Subcutaneous abdominal adipose tissue (tissue), 5 donors: ENCODE measurements at regions not wholly inside any gene's neighbourhood (a gene's known extent, or its start where the extent isn't known, plus 50 kb on each side); places are given as distances from the start of the nearest gene placed in this dataset.

Source experiments
- H3K27ac ChIP-seq: one replicate; pipeline ENCODE4 v1.7.0; 2013; ENCODE audit warnings: low read depth, mild to moderate bottlenecking, inconsistent platforms, low read length, moderate library complexity
- H3K27me3 ChIP-seq, 5 donors: one replicate each; pipeline ENCODE4 v1.7.0; 2013; ENCODE audit warnings: low read length in 5 of 5, inconsistent platforms in 1 of 5; ENCODE audit not compliant: control insufficient read depth in 5 of 5, insufficient read depth in 4 of 5
- H3K36me3 ChIP-seq, 5 donors: one replicate each; pipeline ENCODE4 v1.7.0; 2013; ENCODE audit warnings: low read length in 5 of 5; ENCODE audit not compliant: control insufficient read depth in 5 of 5, insufficient read depth in 5 of 5
- H3K4me1 ChIP-seq, 5 donors: one replicate each; pipeline ENCODE4 v1.7.0; 2013; ENCODE audit warnings: low read length in 5 of 5, mild to moderate bottlenecking in 3 of 5, moderate library complexity in 1 of 5; ENCODE audit not compliant: control insufficient read depth in 5 of 5, insufficient read depth in 5 of 5
- H3K4me3 ChIP-seq, 5 donors: one replicate each; pipeline ENCODE4 v1.7.0; 2013; ENCODE audit warnings: low read length in 5 of 5, low read depth in 1 of 5
- H3K9ac ChIP-seq, 5 donors: one replicate each; pipeline ENCODE4 v1.7.0; 2013; ENCODE audit warnings: low read length in 5 of 5, mild to moderate bottlenecking in 4 of 5, moderate library complexity in 3 of 5
- H3K9me3 ChIP-seq, 5 donors: one replicate each; pipeline ENCODE4 v1.7.0; 2013; ENCODE audit warnings: low read length in 5 of 5; ENCODE audit not compliant: control insufficient read depth in 5 of 5
- donor health status: healthy.
- donor health status: healthy.
- donor health status: healthy.
- donor health status: healthy.
- donor health status: healthy.

DNA sequence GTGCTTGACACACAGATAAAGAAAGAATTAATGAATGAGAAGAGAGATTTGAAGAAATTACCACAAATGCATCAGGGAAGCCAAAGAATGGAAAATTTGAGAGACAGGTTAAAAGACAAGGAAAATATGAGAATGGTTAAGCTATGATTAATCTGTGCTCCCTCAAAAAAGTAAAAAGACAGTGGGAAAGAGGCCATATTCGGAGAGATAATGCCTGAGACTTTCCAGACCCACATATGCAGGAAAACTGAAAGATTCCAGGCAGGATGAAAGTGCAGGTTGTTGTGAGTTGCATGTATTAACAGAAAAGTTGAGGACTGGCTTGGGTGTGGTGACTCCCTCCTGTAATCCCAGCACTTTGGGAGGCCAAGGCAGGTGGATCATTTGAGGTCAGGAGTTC, 302.3 kb downstream of the UACA start:
- H3K4me3 ChIP-seq: no peak overlapping the region
- peaks cover 4 to 31% (median 19%) of the 10 kb centered on the region in 5 donors for H3K4me1 ChIP-seq
- no peak overlapping the region for H3K27ac ChIP-seq
- H3K36me3 ChIP-seq: no peaks in the 10 kb centered on the region
- no peaks in the 10 kb centered on the region for H3K27me3 ChIP-seq
- no peaks in the 10 kb centered on the region for H3K9me3 ChIP-seq
- no peak overlapping the region for H3K9ac ChIP-seq

DNA sequence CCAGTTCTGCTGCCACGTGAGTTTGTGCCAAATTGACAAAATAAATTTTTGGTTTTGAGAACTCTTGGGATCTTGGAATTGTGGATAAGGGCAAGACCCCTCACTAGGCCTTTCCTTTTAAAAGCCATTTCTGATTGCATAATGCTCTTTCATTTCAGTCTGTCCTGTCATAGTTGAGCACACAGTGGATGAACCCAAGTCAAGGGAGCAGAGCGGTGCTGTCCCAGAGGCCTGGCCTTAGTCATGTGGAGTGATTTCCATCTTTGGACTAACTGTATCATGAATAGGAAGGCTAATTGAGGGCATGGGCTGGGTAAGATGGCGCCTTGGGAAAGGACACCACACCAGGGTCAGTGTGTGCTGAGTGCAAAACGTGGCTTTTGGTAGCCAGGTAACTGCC, 304.0 kb downstream of the UACA start:
- no peaks in the 10 kb centered on the region for H3K36me3 ChIP-seq
- no peak overlapping the region for H3K9ac ChIP-seq
- no peak overlapping the region for H3K27ac ChIP-seq
- H3K4me1 ChIP-seq: peaks cover 4 to 31% (median 19%) of the 10 kb centered on the region in 5 donors
- no peaks in the 10 kb centered on the region for H3K27me3 ChIP-seq
- H3K9me3 ChIP-seq: no peaks in the 10 kb centered on the region
- no peak overlapping the region for H3K4me3 ChIP-seq

- Histone ChIP-seq H3K9ac (no peak overlapping the region), H3K9me3 (no peaks in the 10 kb centered on the region), H3K4me3 (no peak overlapping the region), H3K4me1 (peaks cover 0 to 5% (median 0%) of the 10 kb centered on the region in 5 donors), H3K27me3 (no peaks in the 10 kb centered on the region), H3K36me3 (no peaks in the 10 kb centered on the region), H3K27ac (no peak overlapping the region)
Measured at GRCh38 chr15:70453766-70454165, 309.6 kb downstream of the UACA start.

DNA sequence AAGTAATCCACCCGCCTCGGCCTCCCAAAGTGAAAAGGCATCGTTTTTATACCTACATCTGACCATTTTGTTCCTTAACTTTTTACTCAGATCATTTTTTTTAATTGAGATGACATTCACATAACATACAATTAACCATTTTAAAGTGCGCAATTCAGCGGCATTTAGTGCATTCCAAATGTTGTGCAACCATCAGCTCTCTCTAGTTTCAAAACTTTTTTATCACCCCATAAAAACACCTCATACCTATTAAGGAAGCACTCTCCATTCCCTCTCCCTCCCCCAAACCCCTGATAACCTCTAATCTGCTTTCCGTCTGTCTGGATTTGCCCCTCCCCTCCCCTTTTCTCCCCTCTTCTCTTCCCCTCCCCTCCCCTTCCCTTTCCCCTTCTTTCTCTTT, 310.1 kb downstream of the UACA start:
- H3K27me3 ChIP-seq: no peaks in the 10 kb centered on the region
- no peaks in the 10 kb centered on the region for H3K9me3 ChIP-seq
- no peak overlapping the region for H3K27ac ChIP-seq
- H3K36me3 ChIP-seq: no peaks in the 10 kb centered on the region
- H3K4me3 ChIP-seq: no peak overlapping the region
- peaks cover 0 to 6% (median 1%) of the 10 kb centered on the region in 5 donors for H3K4me1 ChIP-seq
- no peak overlapping the region for H3K9ac ChIP-seq

GRCh38 chr15:70451821-70452653, 311.3 kb downstream of the UACA start:
- H3K4me1 ChIP-seq: peaks cover 0 to 18% (median 13%) of the 10 kb centered on the region in 5 donors
- H3K4me3 ChIP-seq: no peak overlapping the region
- H3K27me3 ChIP-seq: no peaks in the 10 kb centered on the region
- H3K36me3 ChIP-seq: no peaks in the 10 kb centered on the region
- no peak overlapping the region for H3K9ac ChIP-seq
- no peaks in the 10 kb centered on the region for H3K9me3 ChIP-seq
- no peak overlapping the region for H3K27ac ChIP-seq

DNA sequence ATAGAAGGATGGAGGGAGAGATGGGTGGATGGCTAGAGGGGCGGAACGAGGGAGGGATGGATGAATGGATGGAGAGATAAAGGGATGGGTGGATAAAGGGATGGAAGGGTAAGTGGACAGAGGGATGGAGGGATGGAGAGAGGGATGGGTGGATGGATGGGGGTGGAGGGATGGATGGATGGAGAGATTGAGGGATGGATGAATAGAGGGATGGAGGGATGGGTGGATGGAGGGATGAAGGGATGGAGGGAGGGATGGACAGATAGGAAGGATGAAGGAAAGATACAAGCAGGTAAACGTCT, 313.3 kb downstream of the UACA start:
- Histone ChIP-seq H3K4me3 (no peak overlapping the region), H3K9me3 (no peaks in the 10 kb centered on the region), H3K9ac (no peak overlapping the region), H3K36me3 (no peaks in the 10 kb centered on the region), H3K27me3 (no peaks in the 10 kb centered on the region), H3K4me1 (peaks cover 0 to 20% (median 17%) of the 10 kb centered on the region in 5 donors), H3K27ac (no peak overlapping the region)

DNA sequence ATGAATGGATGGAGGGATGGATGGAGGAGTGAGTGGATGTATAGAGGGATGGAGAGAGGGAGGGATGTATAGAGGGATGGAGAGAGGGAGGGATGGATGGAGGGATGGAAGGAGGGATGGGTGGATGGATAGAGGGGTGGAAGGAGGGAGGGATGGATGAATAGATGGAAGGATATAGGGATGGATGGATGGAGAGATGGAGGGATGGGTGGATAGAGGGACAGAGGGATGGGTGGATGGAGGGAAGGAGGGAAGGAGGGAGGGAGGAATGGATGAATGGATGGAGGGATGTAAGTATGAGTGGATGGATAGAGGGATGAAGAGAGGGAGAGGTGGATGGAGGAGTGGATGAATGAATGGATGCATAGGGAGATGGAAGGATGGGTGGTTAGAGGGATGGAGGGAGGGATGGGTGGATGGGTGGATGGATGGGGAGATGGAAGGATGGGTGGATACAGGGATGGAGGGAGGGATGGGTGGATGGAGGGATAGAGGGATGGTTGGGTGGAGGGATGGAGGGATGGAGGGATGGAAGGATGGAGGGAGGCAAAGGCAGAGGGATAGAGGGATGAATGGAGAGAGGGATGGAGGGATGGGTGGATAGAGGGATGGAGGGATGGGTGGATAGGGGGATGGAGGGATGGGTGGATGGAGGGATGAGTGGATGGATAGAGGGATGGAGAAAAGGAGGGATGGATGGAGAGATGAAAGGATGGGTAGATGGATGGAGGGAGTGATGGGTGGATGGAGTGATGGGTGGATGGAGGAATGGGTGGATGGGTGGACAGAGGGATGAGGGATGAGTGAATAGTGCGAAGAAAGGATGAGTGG, 313.8 kb downstream of the UACA start:
- H3K9me3 ChIP-seq: no peaks in the 10 kb centered on the region
- H3K9ac ChIP-seq: no peak overlapping the region
- no peaks in the 10 kb centered on the region for H3K27me3 ChIP-seq
- H3K27ac ChIP-seq: no peak overlapping the region
- no peaks in the 10 kb centered on the region for H3K36me3 ChIP-seq
- peaks cover 0 to 20% (median 17%) of the 10 kb centered on the region in 5 donors for H3K4me1 ChIP-seq
- no peak overlapping the region for H3K4me3 ChIP-seq

DNA sequence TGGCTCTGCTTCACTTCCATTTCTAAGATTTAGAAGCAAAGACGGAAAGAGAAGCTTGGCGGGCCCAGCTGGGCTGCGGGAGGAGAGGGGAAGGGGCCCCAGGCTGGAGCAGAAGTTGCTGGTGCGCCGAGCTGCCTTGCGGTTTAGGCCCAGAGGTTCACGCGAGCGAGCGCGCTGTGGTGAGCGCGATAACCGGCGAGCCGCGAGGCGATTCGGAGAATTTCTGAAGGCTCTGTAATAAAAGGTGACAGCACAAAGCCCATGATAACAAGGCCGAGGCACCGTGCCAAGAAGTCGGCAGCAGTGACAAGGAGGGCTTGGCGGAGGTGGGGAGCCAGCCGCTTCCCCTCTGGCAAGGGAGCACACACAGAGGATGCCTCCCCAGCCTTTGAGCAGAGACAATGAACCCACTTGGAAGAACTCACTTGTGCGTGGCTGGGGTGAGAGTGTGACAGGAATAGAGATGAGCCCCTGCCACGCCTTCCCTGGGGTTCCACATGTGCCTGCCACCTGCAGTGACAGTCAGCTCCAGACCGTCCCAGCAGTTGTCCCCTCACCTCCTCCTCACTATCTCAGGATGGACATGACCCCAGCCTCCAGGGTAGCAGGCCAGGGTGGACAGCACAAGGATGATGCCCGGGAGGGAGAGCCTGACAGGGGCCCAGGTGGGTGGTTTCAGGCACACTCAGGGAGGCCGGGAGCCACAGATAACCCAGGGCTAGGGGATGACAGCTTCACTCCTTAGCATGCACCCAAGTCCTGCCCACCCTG, 315.2 kb downstream of the UACA start:
- no peaks in the 10 kb centered on the region for H3K9me3 ChIP-seq
- peaks cover 0 to 23% (median 19%) of the 10 kb centered on the region in 5 donors for H3K4me1 ChIP-seq
- H3K27me3 ChIP-seq: peaks cover 0 to 1% (median 0%) of the 10 kb centered on the region in 5 donors
- H3K4me3 ChIP-seq: peak overlapping the region in 2 of 5 donors; percentile 22 to 35
- H3K9ac ChIP-seq: peak overlapping the region in 2 of 5 donors; percentile 5 to 38
- no peaks in the 10 kb centered on the region for H3K36me3 ChIP-seq
- H3K27ac ChIP-seq: peak overlapping the region; percentile 15

DNA sequence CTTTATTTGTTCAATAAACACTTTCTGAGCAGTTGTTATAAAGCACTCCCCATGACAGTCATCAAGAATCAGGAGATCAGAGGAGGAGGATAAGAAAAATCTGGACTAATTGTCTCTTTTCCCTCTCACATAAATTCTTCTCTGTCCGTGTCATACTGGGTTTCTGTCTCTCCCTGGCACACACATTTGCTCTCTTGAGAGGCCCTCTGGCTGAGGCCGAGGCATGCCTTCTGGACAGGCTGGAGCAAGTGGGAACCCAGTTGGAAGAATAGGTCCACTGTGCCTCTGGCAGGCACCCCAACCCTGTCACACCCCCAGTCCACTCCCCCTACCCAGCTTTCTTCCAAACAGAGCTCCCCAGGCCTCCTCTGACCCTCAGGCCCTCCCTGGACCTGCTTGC, 315.8 kb downstream of the UACA start:
- H3K27me3 ChIP-seq: peaks cover 0 to 2% (median 0%) of the 10 kb centered on the region in 5 donors
- no peaks in the 10 kb centered on the region for H3K36me3 ChIP-seq
- peak overlapping the region in 1 of 5 donors; percentile 35 for H3K4me3 ChIP-seq
- H3K9ac ChIP-seq: peak overlapping the region in 1 of 5 donors; percentile 19
- peak overlapping the region; percentile 15 for H3K27ac ChIP-seq
- H3K4me1 ChIP-seq: peaks cover 0 to 28% (median 20%) of the 10 kb centered on the region in 5 donors
- no peaks in the 10 kb centered on the region for H3K9me3 ChIP-seq
